Lower leg skin (tissue), 4 donors: ENCODE measurements at regions not wholly inside any gene's neighbourhood (a gene's known extent, or its start where the extent isn't known, plus 50 kb on each side); places are given as distances from the start of the nearest gene placed in this dataset.

Source experiments
- DNase-seq, 2 donors: peaks; one replicate each; pipeline ENCODE4 v3.0.0-alpha.2; 2019; ENCODE audit warnings: low spot score in 2 of 2
- H3K4me3 ChIP-seq: fragments of 200-600 bp; sonication (generic); 2 replicates; pipeline ENCODE4 v1.5.1; 2017; ENCODE audit warnings: mild to moderate bottlenecking, low read depth; ENCODE audit not compliant: poor library complexity, severe bottlenecking
- POLR2A ChIP-seq, 2 donors: fragments of 450-650 bp; IDR thresholded peaks; one replicate each; pipeline ENCODE4 v1.6.1; 2016 to 2017; ENCODE audit warnings: antibody characterized with exemption in 2 of 2, mild to moderate bottlenecking in 1 of 2, moderate library complexity in 1 of 2
- WGBS, 2 donors: methylation state at CpG; one replicate each; pipeline ENCODE4 v1.1.5; 2018; 5-methylcytosine and 5-hydroxymethylcytosine counted together
- intact Hi-C: fragments of 100-400 bp; cut with DNase I; formaldehyde crosslinking; loops from one replicate; pipeline ENCODE4 v1.15.0; 2023; ENCODE audit warnings: low total_unique reads
- TF ChIP-seq, protein P1 (sequence below), 3 donors: fragments of 450-650 bp; IDR thresholded peaks; one replicate each; pipeline ENCODE4 v1.5.1; 2016; ENCODE audit warnings: antibody characterized with exemption in 3 of 3, mild to moderate bottlenecking in 3 of 3, moderate library complexity in 2 of 3

DNA sequence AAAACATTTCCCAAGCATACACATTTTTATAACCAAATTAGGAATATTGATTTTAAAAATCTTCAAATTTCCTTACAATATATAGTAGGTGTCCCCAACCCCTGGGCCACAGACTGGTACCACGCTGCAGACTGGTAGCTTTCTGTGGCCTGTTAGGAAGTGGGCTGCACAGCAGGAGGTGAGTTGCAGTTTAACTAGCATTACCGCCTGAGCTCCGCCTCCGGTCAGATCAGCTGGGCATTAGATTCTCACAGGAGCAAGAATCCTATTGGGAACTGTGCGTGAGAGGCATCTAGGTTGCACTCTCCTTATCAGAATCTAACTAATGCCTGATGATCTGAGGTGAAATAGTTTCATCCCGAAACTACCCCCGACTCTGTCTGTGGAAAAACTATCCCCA, 62.1 kb downstream of the ZWINT start:
- DNase-seq: no peak
- TF ChIP-seq, protein P1, sequence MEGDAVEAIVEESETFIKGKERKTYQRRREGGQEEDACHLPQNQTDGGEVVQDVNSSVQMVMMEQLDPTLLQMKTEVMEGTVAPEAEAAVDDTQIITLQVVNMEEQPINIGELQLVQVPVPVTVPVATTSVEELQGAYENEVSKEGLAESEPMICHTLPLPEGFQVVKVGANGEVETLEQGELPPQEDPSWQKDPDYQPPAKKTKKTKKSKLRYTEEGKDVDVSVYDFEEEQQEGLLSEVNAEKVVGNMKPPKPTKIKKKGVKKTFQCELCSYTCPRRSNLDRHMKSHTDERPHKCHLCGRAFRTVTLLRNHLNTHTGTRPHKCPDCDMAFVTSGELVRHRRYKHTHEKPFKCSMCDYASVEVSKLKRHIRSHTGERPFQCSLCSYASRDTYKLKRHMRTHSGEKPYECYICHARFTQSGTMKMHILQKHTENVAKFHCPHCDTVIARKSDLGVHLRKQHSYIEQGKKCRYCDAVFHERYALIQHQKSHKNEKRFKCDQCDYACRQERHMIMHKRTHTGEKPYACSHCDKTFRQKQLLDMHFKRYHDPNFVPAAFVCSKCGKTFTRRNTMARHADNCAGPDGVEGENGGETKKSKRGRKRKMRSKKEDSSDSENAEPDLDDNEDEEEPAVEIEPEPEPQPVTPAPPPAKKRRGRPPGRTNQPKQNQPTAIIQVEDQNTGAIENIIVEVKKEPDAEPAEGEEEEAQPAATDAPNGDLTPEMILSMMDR (IDR thresholded peaks at IDR 0.05): no peak
- TF ChIP-seq POLR2A (IDR thresholded peaks at IDR 0.05): no peak
- intact Hi-C loops: no loop called here
- 83 to 95% methylated on average over 7 of the region's 7 CpGs for WGBS, 2 donors
- no peak overlapping the region for H3K4me3 ChIP-seq

DNA sequence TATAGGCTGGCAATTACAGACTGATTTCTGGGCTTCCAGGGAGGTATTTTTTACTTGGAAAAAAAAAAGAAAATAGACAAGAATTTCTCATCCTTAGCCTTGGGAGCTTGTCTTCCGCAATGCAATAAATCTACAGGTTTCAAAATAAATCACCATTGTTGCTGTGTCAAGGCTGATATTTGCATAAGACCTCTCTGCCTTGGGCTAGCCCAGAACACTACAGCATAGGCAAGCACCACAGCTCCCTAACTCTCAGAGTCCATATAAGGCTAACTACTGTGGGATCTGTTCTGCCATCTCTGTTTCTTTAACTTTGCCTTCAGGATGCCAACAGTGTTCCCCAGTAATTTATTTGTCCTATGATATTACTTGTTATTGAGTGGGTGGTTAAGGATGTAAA, 64.4 kb downstream of the ZWINT start:
- intact Hi-C loops: no loop called here
- no peak for DNase-seq
- WGBS, 2 donors: 56 to 65% methylated on average over 1 of the region's 1 CpG
- TF ChIP-seq, protein P1 (IDR thresholded peaks at IDR 0.05): no peak
- no peak for TF ChIP-seq POLR2A (IDR thresholded peaks at IDR 0.05)
- H3K4me3 ChIP-seq: no peak overlapping the region

DNA sequence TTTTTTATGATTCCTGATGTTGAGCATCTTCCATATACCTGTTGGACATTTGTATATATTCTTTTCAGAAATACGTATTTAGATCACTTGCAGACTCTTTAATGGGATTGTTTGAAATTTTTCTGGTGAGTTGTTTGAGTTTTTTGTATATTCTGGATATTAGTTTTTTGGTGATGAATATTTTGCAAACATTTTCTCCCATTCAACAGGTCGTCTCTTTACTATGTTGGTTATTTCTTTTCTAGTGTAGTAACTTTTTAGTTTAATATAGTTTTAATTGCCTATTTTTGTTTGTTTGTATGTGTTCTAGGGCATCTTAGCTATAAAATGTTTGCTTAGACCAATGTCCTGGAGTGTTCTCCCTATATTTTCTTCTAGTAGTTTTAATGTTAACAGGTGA, 72.7 kb downstream of the ZWINT start:
- WGBS, 2 donors: 69 to 74% methylated on average over 2 of the region's 2 CpGs
- DNase-seq: no peak
- intact Hi-C loops: no loop called here
- no peak for TF ChIP-seq POLR2A (IDR thresholded peaks at IDR 0.05)
- TF ChIP-seq, protein P1 (IDR thresholded peaks at IDR 0.05): no peak
- H3K4me3 ChIP-seq: no peak overlapping the region

DNA sequence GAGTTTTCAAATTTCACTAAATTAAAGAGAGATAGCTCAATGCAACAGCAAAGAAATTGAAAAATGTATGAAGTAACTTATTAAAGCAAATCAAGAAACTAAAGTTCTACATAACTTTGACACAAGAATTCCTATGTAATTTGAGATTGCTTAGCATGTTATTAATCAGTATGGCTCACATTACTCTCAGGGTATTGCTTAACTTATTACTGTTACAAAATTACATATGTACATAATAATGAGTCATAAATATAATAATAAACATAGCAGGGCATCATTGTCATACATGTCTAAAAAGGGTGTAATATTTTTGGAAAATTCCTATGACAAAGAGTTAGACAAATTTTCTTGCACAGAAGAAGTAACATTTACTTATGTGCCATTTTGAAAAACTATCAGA, 75.0 kb downstream of the ZWINT start:
- intact Hi-C loops: no loop called here
- TF ChIP-seq, protein P1 (IDR thresholded peaks at IDR 0.05): no peak
- no peak for TF ChIP-seq POLR2A (IDR thresholded peaks at IDR 0.05)

DNA sequence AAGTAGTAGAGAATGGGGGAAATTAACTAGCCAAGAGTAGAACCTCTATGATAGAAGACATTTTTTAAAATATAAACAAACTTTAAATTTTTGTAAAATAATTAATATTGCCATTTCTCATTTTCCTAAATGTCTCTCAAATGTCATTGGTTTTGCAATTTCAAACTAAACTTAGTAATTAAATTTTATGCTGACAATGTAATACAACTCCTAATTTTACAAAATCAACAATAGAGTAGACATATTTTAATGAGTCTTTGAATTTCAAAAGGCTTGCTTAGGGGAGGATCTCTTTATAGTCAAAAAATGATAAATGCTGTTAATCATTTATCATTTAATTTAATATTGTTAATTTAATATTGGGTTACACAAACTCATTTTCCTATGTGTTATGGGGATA, 81.8 kb downstream of the ZWINT start:
- DNase-seq: no peak
- no peak overlapping the region for H3K4me3 ChIP-seq
- TF ChIP-seq POLR2A (IDR thresholded peaks at IDR 0.05): no peak
- TF ChIP-seq, protein P1 (IDR thresholded peaks at IDR 0.05): no peak
- intact Hi-C loops: no loop called here

More for the DNA sequence above, 75.0 kb downstream of the ZWINT start:
- H3K4me3 ChIP-seq: no peak overlapping the region
- no peak for DNase-seq

DNA sequence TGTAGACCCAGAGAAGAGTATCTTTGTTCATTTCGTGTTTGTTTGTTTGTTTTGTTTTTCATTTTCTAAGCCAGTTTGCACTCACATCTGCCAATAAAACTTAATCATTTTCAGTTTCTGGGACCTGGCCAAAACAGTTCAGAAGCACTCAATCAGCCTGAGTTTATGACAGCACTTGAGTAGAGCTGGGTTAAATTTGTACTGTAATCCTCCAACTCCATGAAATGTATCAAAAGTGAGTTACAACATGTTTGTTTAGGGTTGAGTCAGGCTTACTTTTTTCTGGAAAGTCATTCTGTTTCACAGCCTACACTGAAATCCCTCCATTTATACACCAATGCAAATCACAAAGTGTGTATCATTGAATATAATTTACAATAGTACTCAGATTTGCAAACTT, 91.9 kb downstream of the ZWINT start:
- WGBS, 2 donors: 16 to 23% methylated on average over 1 of the region's 1 CpG
- intact Hi-C loops: no loop called here
- no peak for DNase-seq
- TF ChIP-seq, protein P1 (IDR thresholded peaks at IDR 0.05): no peak
- no peak for TF ChIP-seq POLR2A (IDR thresholded peaks at IDR 0.05)
- H3K4me3 ChIP-seq: no peak overlapping the region
